Heart left ventricle (tissue), 16 donors: ENCODE measurements at regions not wholly inside any gene's neighbourhood (a gene's known extent, or its start where the extent isn't known, plus 50 kb on each side); places are given as distances from the start of the nearest gene placed in this dataset.

Source experiments
- ATAC-seq, 4 donors: fragments of 200-7000 bp; cut with Tn5 transposase; one replicate each; pipeline ENCODE4 v1.9.1; 2020 to 2022; ENCODE audit warnings: moderate library complexity in 4 of 4, mild to moderate bottlenecking in 3 of 4, moderate number of reproducible peaks in 1 of 4
- DNase-seq, 5 donors: peaks; one replicate each; pipeline ENCODE4 v3.0.0-alpha.2; 2020
- H3K27ac ChIP-seq, 12 donors: fragments of 200-600 bp; sonication (generic) in 4 of 12; one replicate each; pipeline versions ENCODE4 v1.5.0 to v1.8.0; 2016 to 2022; ENCODE audit warnings: mild to moderate bottlenecking in 2 of 12
- H3K27me3 ChIP-seq, 9 donors: fragments of 200-600 bp; sonication (generic) in 2 of 9; one replicate each; pipeline versions ENCODE4 v1.5.1 to v1.8.0; 2016 to 2022; ENCODE audit warnings: mild to moderate bottlenecking in 3 of 9
- H3K36me3 ChIP-seq, 9 donors: fragments of 200-600 bp; sonication (generic) in 2 of 9; one replicate each; pipeline versions ENCODE4 v1.5.0 to v1.8.0; 2018 to 2022; ENCODE audit warnings: mild to moderate bottlenecking in 2 of 9
- H3K4me1 ChIP-seq, 12 donors: fragments of 200-600 bp; sonication (generic) in 4 of 12; one replicate each; pipeline versions ENCODE4 v1.5.0 to v1.8.0; 2016 to 2022; ENCODE audit warnings: mild to moderate bottlenecking in 3 of 12
- H3K4me3 ChIP-seq, 12 donors: fragments of 200-600 bp; sonication (generic) in 4 of 12; one replicate each; pipeline versions ENCODE4 v1.5.0 to v1.8.0; 2017 to 2022; ENCODE audit warnings: mild to moderate bottlenecking in 9 of 12, moderate library complexity in 4 of 12
- H3K9me3 ChIP-seq, 12 donors: fragments of 200-600 bp; sonication (generic) in 4 of 12; one replicate each; pipeline versions ENCODE4 v1.5.0 to v1.8.0; 2016 to 2022; ENCODE audit warnings: mild to moderate bottlenecking in 1 of 12
- CTCF ChIP-seq, 12 donors: fragments of 200-600 bp; sonication (generic) in 4 of 12; IDR thresholded peaks; one replicate each; pipeline versions ENCODE4 v1.5.0 to v1.8.0; 2018 to 2022; ENCODE audit warnings: antibody characterized with exemption in 12 of 12, mild to moderate bottlenecking in 5 of 12
- POLR2A ChIP-seq, 2 donors: fragments of 450-650 bp; IDR thresholded peaks; one replicate each; pipeline ENCODE4 v1.6.1; 2017; ENCODE audit warnings: antibody characterized with exemption in 2 of 2, mild to moderate bottlenecking in 2 of 2, moderate library complexity in 2 of 2
- WGBS, 4 donors: extraction: QIAGEN DNeasy Blood & Tissue Kit in 2 of 4; methylation state at CpG; one replicate each; pipeline versions ENCODE4 v1.1.5 to v1.1.7; 2013 to 2018; 5-methylcytosine and 5-hydroxymethylcytosine counted together
- intact Hi-C, 10 donors: fragments of 100-400 bp; cut with DNase I; formaldehyde crosslinking; loops; one replicate each; pipeline versions ENCODE4 v1.11.1 to v1.14.2; 2022
- donor health status: ischemic (EF 13 %, LVEDD 7.1; RV severe dilation, severe dysfunction).
- donor health status: healthy with polysubstance abuse.
- donor health status: DM: no; HTN: yes; CAD: no.
- donor health status: DM: no; HTN: no; CAD: no.
- donor health status: ischemic (EF 25% LVEDD 6.9; RV normal size, moderate dysfunction).
- donor health status: ischemic (EF 25% LVEDD 5.7; RV mildly dilated, moderate dysfunction).
- donor health status: healthy.
- donor health status: DM: yes; HTN: yes; CAD: no.
- donor health status: ischemic (EF 35%, LVEDD 5.7; RV mildly dilated, moderate dysfunction).
- donor health status: nonischemic (EF 11% LVEDD 7.7; RV severe dilation, severe dysfunction).
- donor health status: DM: yes; HTN: yes; CAD: no.
- donor health status: PGD.
- donor health status: ischemic (EF 29% LVEDD 5.4; RV normal size, mild dysfunction).
- donor health status: nonischemic (EF 23%, LVEDD 6.1; RV moderate dilation, normal function).

- ATAC-seq: no peak
- no peaks in the 10 kb centered on the region for H3K9me3 ChIP-seq
- H3K36me3 ChIP-seq: peaks cover 0 to 63% (median 40%) of the 10 kb centered on the region in 9 donors
- H3K4me1 ChIP-seq: no peaks in the 10 kb centered on the region
- no peak overlapping the region for H3K27ac ChIP-seq
- 76 to 89% (median 82%) methylated on average over 6 of the region's 6 CpGs for WGBS, 4 donors
- H3K4me3 ChIP-seq: no peak overlapping the region
- DNase-seq: peak in 2 of 5 donors; percentile 20 to 51
- TF ChIP-seq POLR2A (IDR thresholded peaks at IDR 0.05): no peak
- TF ChIP-seq CTCF (IDR thresholded peaks at IDR 0.05): no peak
- intact Hi-C loops: no loop called here
- no peaks in the 10 kb centered on the region for H3K27me3 ChIP-seq
Measured at GRCh38 chr3:127033171-127033570, 50.3 kb downstream of the PLXNA1 start.

- Histone ChIP-seq H3K4me1 (no peaks in the 10 kb centered on the region), H3K27me3 (no peaks in the 10 kb centered on the region), H3K4me3 (no peak overlapping the region), H3K27ac (no peak overlapping the region), H3K9me3 (no peaks in the 10 kb centered on the region), H3K36me3 (peaks cover 0 to 57% (median 39%) of the 10 kb centered on the region in 9 donors)
- TF ChIP-seq POLR2A (IDR thresholded peaks at IDR 0.05): no peak
- TF ChIP-seq CTCF (IDR thresholded peaks at IDR 0.05): no peak
- WGBS, 4 donors: 80 to 92% (median 89%) methylated on average over 13 to 20 of the region's 20 CpGs
- ATAC-seq (no peak), DNase-seq (peak in 2 of 5 donors; percentile 28 to 61)
- intact Hi-C loops: no loop called here
Measured at GRCh38 chr3:127033786-127034185, 50.9 kb downstream of the PLXNA1 start.

- Histone ChIP-seq H3K36me3 (peaks cover 0 to 51% (median 33%) of the 10 kb centered on the region in 9 donors), H3K27ac (no peak overlapping the region), H3K27me3 (no peaks in the 10 kb centered on the region), H3K4me3 (no peak overlapping the region), H3K4me1 (no peaks in the 10 kb centered on the region), H3K9me3 (no peaks in the 10 kb centered on the region)
- TF ChIP-seq CTCF (IDR thresholded peaks at IDR 0.05) (no peak), POLR2A (IDR thresholded peaks at IDR 0.05) (no peak)
- DNase-seq (peak in 3 of 5 donors; percentile 18 to 51 (median 25)), ATAC-seq (no peak)
- WGBS, 4 donors: 93 to 96% (median 95%) methylated on average over 23 to 30 of the region's 30 CpGs
- intact Hi-C loops: no loop called here
Measured at GRCh38 chr3:127034195-127034989, 51.5 kb downstream of the PLXNA1 start.

- intact Hi-C loops: no loop called here
- TF ChIP-seq CTCF (IDR thresholded peaks at IDR 0.05) (no peak), POLR2A (IDR thresholded peaks at IDR 0.05) (no peak)
- no peaks in the 10 kb centered on the region for H3K4me1 ChIP-seq
- no peaks in the 10 kb centered on the region for H3K27me3 ChIP-seq
- no peak for ATAC-seq
- H3K36me3 ChIP-seq: peaks cover 0 to 44% (median 25%) of the 10 kb centered on the region in 9 donors
- WGBS, 4 donors: 79 to 88% (median 83%) methylated on average over 13 of the region's 13 CpGs
- no peak overlapping the region for H3K27ac ChIP-seq
- peak in 3 of 5 donors; percentile 17 to 19 (median 18) for DNase-seq
- no peaks in the 10 kb centered on the region for H3K9me3 ChIP-seq
- H3K4me3 ChIP-seq: no peak overlapping the region
Measured at GRCh38 chr3:127034990-127035652, 52.2 kb downstream of the PLXNA1 start.
